ELF-1 (cell line): ENCODE measurements at regions not wholly inside any gene's neighbourhood (a gene's known extent, or its start where the extent isn't known, plus 50 kb on each side); places are given as distances from the start of the nearest gene placed in this dataset.
A peak's percentile ranks its signal among the peaks of the same experiment; 100 is the strongest.

Experiments
- DNase-seq: peaks from one replicate; pipeline ENCODE4 v3.0.0-alpha.2; 2016; ENCODE audit warnings: low read depth, low spot score

DNA sequence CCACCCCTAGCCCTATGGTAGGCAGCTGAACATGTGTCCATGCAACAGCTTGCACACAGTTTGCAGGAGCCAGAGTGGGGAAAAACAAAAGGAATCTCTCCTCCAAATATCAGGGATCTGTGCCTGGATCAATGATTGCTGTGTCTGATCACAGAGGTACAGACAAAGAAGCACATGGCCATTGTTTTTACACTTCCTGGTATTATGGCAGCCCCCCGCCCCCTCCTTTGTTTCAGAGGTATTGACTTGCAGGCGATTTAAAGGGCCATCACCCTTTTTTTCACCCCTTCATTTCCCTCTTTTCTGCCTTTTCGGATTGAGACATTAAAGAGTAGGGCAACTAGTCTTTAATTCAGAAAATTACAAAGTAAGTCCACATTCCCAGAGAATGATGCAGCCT, 453.0 kb upstream of the LUZP2 start:
- DNase-seq: no peak

DNA sequence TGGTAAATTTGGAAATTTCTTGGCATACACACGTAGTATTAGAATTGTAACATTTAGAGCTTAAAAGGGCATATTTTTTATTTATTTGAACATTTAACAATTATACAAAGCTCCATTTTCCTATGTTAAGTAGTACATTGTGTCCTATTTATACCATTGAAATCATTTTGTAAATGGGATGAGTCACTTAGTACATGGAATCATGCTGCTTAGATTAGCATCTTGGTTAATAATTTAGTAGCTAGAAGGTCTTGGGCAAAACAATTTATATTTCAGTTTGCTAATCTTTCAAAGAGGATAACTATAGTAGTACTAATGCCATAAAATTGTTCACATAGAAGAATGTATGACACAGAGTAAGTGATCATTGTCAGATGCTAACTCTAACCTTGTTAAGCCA, 450.1 kb upstream of the LUZP2 start:
- DNase-seq: no peak

DNA sequence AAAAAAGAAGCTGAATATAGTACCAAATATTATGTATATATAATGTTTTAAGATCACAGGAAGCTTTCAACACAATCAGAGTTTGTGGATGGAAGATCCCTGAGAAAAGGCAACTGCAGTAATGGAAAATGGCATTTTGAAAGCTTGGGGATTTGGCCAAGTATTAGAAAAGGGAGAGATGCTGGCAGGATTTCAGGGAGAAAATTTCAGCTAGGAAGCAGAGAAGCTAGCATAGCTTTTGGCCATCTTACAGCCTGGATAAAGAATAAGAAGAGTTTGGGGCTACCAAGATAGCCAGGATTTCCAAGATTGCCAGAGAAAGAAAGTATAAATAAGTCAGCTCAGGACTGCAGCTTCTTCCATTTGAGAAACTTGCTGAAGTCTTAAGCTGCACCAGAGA, 440.8 kb upstream of the LUZP2 start:
- DNase-seq: no peak

DNA sequence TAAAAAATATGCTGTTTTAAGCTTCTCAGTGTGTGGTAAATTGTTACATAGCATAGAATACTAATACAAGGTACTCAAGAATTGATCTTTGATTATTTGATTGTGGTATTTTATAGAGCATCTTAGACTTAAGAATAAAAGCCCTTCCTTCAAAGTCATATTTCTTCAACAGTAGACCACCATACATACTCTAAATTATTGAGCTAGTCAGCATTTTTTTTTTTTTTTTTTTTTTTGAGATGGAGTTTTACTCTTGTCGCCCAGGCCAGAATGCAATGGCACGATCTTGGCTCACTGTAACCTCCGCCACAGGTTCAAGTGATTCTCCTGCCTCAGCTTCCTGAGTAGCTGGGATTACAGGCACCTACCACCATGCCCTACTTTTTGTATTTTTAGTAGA, 436.7 kb upstream of the LUZP2 start:
- DNase-seq: no peak

DNA sequence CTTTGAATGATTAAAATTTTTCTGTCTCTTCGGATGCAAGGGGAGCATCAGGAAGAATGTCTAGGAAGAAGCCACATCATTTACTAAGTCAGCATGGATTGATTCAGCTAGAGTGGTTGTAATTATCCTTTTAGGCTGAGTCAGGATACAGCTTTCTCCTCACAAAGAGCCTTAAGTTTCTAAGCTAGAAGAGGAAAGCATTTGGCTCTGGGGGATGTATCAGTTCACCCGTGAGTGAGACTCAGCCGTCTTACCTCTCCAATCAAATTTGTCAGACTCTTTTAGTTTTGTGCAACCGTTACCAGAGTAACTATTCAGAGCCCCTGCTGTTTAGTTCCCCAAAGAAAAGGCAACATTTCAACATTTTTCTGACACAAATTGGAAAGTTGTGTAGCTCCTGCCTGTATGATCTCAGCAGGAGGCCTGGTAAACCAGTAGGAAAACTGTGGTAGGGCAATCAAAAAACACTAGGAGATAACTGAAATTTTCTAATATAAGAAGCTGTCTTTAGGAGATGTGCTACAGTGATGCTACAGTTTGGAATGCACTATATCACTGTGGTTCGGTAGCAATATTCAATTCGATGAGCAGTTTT, 432.4 kb upstream of the LUZP2 start:
- DNase-seq: no peak

DNA sequence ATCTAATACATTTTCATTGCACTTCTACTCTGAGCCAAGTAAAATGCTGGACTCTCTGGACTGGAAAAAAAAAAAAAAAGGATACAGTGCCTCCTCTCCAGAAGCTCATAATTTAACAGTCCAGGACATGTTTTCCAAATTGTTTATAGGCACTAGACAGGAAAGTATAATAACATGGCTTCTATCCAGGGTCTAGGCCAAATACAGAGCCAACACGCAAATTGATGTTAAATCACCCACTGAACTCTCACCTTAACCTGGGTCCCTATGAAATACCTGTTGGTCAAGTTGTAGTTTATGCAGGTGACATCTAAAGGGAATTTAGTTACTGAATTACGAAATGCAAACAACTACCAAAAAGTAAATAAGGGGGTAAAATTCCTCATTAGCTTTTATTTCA, 428.7 kb upstream of the LUZP2 start:
- DNase-seq: no peak

DNA sequence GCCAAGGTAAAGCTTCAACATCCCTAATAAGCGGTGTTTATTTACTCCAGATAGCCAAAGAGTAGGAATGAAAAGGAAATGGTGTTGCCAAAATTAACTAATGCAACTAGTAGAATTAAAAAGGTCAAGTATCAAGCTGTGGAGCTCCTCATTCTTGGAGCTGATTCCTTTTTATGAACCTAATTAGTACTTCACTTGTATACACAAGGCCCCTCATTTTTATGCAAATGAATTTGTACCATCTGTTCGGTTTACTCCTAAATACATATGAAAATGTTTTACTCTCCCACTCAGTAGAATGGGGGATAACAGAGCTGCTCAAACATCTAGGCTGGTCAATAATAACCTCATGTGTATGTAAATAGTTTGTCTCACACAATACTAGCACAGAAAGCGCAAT, 426.4 kb upstream of the LUZP2 start:
- no peak for DNase-seq

DNA sequence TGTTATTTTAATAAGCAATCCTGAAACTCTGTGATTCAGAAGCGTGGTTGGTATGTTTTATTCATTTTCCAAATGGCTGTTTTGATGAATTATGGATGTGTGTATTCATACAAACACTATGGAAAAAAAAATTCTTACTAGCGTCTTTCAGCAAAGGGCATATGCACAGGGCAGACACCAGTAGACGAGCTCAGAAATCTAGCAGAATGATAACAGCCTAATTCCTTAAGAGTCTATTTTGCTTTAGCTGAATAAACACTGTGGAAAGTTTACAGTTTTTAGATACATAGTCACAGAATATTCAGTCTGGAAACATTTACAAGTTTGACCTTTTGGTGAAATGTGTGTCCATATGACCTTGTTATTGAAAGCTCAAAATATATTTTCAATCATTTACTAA, 418.8 kb upstream of the LUZP2 start:
- DNase-seq: no peak

DNA sequence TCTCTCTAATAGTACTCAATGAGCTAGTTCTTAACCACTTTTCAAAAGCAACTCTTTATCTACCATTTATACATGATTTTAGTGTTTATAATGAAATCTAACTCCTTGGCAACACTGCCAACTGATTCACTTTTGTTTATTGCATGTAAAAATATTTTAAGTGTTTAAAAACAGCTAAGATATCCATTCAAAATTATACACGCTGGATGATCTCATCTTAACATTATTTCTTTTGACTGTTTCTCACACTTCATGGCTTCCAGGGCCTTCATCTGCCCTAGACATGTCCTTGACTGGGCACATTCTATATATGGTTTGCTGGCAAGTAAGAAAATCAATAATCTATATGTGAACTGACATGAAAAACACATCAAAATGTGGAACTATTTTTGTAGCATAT, 414.6 kb upstream of the LUZP2 start:
- DNase-seq: no peak

DNA sequence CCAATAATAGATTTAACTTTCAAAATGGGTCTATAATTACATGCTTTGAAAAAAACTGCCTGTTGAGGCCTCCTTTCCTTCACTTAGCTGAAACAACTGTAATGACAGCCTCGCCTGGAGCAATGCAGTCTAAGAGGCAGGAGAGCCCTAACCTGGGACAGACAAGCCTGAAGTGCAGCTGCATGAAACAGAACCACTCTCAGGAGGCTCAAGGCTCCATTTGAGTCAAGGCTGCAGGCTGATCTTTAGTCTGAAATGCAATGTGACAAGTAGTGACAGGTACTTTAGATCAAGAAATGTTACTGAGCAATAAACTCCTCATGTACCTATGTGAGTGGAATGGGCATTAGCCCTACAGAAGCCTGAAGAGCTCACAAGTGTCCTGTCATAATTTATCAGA, 414.0 kb upstream of the LUZP2 start:
- peak; percentile 7 for DNase-seq

DNA sequence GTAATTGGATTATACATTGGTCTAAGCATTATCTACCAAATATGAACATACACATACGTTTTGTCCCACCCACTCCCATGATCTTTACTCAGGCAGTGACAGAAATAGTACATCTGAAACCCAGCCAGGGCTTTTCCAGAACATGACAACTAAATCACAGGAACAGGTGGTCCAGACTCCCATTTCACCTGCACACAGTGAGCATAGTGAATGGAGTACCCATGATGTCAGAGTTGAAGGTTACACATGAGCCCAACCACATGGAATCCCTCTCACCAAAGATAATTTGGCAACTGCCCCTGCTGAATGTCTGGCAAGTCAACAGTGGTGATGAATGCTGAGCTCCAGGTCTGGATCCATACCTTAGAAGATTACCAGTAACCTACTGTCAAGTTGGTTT, 411.9 kb upstream of the LUZP2 start:
- no peak for DNase-seq

DNA sequence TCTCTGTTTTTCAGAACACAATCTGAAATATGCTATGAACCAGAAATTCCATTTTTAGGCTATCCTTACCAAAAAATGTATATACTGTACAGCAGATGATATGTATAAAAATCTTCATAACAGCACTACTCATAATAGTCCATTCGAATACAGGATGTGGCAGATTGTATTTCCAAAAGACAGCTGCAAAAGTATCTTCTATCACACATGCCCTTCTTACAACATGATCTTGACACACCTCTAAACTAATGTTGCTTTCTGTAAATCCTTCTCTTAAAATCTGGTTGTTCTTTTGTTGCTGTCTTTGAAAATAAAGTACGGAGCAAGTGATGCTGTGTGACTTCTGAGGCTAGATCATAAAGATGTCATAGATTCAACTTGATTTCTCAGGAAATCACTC, 409.9 kb upstream of the LUZP2 start:
- no peak for DNase-seq

DNA sequence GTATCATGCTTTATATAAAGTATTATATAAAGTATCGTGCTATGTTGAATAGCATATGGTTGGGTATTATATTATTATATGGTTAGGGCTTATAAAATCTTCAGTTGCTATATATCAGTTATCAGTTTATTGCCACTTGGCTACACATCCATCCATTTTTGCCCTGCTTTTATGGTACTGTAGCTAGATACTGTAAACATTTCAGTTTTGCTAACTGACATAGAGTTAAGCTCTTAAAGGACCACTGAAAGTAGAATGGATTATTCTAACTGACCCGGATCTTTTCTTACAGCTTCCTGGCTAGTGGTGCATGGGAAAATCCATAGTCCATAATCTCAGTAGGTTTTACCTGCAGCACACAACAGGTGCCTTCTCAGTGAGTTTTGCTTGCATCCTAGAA, 405.3 kb upstream of the LUZP2 start:
- no peak for DNase-seq

DNA sequence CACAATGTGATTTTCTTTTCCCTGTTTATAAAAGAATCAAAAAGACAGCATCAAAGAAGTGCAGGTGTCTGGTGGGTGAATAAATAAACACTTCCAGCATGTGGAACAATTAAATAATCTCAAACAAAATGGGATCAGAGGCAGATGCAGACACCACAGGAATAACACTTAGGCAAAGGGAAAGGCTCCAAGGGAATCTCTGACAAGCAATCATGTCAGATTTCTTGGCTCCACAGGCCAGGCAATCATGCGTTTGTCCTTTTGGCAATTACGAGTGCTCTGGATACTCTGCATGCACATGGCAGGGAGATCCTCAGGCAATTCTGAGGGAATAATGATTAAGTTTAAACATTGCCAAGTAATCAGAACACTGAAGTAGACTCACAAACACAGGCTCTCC, 403.5 kb upstream of the LUZP2 start:
- no peak for DNase-seq

DNA sequence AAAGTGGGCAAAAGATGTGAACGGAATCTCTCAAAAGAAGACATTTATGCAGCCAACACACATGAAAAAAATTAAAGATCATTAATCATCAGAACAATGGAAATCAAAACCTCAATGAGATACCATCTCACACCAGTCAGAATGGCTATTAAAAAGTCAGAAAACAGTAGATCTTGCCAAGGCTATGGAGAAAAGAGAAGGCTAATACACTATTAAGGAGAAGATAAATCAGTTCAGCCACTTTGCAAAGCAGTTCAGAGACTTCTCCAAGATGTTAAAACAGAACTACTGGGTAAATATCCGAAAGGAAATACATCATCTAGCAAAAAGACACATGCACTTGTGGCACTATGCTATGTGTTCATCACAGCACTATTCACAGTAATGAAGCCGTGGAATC, 388.2 kb upstream of the LUZP2 start:
- DNase-seq: no peak

DNA sequence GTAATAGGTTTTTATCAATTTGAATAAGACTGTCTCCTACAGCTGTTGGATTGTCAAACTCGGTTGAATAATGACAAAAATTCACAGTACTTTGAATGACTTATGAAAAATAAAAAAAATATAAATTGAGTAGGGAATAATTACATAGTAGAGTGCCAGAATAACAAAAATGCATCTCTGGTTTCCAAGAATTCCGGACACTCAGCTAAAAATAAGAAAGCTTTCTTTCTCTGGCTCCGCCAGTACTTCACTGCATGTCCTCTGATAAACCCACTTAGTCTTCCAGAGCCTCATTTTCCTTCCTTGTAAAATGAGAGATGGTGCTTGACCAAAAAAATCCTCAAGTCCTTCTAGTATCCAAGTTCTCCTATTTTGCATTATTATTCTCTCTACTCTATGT, 374.6 kb upstream of the LUZP2 start:
- no peak for DNase-seq

DNA sequence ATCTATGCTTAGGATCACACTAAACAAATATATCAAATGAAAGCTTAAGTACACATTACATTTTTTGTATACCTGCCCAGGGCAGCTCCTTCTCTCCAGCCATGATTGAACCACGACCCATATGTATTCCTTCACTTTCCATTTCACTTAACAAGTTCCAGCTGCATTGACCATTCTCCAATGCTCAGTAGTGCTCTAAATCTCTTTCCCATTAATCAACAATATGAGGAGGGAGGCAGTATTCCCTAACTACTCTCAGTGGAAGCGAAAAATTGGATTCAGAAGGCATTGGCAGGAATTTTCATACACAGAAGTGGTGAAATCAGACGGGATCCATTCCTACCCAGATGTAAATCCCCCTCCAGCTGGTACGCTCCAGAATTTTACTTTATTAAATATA, 372.0 kb upstream of the LUZP2 start:
- DNase-seq: no peak

DNA sequence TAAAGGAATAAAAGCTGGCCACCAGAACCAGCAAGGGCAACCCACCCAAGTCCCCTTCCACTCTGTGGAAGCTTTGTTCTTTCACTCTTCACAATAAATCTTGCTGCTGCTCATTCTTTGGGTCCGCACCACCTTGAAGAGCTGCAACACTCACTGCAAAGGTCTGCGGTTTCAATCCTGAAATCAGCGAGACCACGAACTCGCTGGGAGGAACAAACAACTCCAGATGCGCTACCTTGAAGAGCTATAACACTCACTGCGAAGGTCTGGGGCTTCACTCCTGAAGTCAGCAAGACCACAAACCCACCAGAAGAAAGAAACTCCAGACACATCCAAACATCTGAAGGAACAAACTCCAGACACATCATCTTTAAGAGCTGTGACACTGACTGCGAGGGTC, 365.2 kb upstream of the LUZP2 start:
- DNase-seq: no peak

DNA sequence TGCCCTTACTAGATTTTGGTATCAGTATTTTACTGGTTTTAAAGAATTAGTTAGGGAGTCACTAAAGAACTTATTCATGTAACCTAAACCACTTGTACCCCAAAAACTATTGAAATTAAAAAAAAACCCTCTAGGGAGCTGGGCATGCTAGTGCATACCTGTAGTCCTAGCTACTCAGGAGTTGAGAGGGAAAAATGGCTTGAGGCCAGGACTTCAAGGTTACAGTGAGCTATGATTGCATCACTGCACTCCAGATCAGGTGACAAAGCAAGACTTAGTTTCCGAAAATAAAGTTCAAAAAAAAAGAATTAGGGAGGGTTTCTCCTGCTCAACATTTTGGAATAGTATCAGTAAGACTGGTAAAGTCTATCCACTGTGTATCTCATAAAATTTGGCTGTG, 364.4 kb upstream of the LUZP2 start:
- no peak for DNase-seq

DNA sequence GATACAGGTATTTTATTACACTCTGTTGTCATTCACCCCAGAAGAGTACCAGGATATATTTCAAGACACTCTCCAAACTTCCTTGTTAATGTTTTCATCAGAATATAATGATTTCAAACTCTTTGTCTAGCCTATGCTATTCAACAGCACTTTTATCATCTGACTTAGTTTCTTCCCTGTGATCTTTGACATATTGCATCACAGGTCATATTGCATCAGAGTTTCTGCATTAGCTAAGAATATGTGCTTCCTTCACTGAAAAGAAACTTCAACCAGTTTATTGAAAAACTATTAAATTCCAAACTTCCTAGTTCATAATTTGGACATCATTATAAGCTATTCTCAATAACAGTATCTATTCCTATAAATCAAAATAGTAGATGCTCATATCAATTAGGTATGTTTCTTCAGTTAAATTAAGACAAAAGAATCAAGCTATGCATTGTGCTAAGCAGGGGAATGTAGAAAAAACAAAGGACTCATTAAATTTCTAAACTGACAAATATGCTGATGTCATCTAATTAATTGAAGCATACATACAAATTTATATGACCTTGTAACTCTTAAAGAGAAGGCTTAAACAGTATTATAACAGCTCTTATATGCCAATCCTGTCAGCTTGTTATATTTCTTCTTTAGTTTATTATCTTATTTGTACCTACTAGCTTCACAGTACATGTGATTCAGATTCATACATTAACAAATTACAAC, 361.8 kb upstream of the LUZP2 start:
- DNase-seq: no peak

DNA sequence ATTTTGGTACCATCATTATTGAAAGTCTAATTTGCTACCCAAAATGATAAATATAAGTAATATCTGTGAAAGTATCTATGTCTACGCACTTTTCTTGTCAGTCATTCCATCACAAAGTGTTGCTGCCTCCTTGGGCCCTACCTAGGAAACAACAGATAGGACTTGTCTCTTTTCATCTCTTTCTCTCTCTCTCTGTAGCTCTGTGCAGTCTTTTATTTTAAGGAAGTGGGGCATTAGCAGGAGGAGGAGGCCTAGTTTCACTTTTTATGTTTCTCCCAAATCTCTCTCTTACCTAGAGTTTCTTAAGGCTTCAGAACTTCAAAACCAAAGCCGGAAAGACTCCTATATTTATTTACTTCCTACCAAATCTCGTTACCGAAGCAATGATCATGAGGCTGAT, 354.8 kb upstream of the LUZP2 start:
- no peak for DNase-seq

DNA sequence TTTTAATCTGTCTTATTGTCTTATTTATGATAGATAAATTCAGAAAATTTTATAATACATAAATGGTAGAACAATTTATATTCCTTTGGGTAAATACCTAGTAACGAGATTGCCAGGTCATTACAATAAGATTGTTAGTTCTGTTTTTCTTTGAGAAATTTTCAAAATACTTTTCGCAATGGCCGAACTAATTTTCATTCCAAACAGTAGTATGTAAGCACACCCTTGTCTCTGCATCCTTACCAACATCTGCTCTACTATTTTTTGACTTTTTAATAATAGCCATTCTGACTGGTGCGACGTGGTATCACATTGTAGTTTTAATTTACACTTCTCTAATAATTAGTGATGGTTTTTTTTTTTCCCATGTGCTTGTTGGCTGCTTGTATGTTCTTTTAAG, 351.4 kb upstream of the LUZP2 start:
- no peak for DNase-seq

DNA sequence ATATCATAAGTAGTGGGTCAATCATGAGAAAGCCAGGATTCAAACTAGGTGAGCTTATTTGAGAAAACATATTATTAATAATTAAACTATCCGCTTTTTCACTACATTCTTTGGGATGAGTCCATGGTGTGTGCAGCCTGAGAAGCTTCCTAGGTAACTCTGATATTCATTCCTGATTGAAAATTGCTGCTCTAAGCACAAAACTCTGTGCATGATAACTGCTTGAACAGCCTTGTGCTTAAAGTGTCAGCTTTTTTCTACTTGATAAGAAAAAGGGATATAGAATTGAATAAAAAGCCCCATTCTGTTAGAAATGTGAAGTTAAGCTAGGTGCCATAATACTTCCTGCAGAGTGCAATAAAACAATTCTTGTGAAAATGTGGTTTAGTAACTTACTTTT, 343.5 kb upstream of the LUZP2 start:
- no peak for DNase-seq

DNA sequence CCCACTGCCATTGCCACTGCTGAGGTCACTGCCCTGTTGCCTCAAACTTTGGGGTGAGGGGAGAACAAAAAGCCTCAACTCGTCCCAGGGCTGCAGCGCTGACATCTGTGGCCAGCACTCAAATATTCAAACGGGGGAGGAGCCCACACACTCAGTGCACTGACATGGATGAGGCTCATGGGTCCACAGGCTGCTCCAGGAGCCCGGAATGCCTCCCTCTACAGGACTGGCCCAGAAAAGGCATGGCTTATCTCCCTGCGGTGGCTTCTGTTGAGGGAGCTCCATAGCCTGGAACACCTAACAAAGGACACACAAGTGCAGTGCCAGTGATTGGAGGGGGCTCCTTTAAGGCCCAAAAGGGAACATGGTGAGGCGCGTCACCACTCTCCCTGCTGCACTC, 341.1 kb upstream of the LUZP2 start:
- peak; percentile 32 for DNase-seq
